ENCODE measurements at regions not wholly inside any gene's neighbourhood (a gene's known extent, or its start where the extent isn't known, plus 50 kb on each side); places are given as distances from the start of the nearest gene placed in this dataset.

- no peak for ATAC-seq
- 91% methylated on average over 7 of the region's 7 CpGs for WGBS (ENCODE audit: missing lambda C conversion rate)
- FAIRE-seq: no peak
- H3K27ac ChIP-seq: no peak overlapping the region
- H3K9me3 ChIP-seq: no peaks in the 10 kb centered on the region
- H3K4me3 ChIP-seq: no peak overlapping the region
- no peak for DNase-seq (ENCODE audit: low read depth in 1 of 2, low spot score in 1 of 2)
- H3K4me1 ChIP-seq: no peaks in the 10 kb centered on the region
- ChIA-PET POLR2A (no interaction called here), CTCF (interaction anchor here (0.9 to 1.8 kb wide), 3 partner anchors 13 to 209 kb away, joined by 3 to 5 read pairs (median 4); no protein-coding TSS in a partner anchor)
- no peak overlapping the region for H3K4me2 ChIP-seq
- TF ChIP-seq RAD21 (conservative IDR thresholded peaks at IDR 0.05 in 1 of 2, IDR thresholded peaks at IDR 0.05 in 1 of 2): no peak
- no peak for TF ChIP-seq HEYL (CRISPR knock-in tag; IDR thresholded peaks at IDR 0.05)
- no peak for TF ChIP-seq ZC3H11A (IDR thresholded peaks at IDR 0.05)
- no peak for TF ChIP-seq TFCP2L1 (CRISPR knock-in tag; IDR thresholded peaks at IDR 0.05)
- no peak for TF ChIP-seq ZFP36 (IDR thresholded peaks at IDR 0.05; ENCODE audit: borderline replicate concordance, partially characterized antibody)
- TF ChIP-seq ESRRA (IDR thresholded peaks at IDR 0.05; ENCODE audit: borderline replicate concordance, low read length): no peak
- no peak for TF ChIP-seq HOXB5 (CRISPR knock-in tag; IDR thresholded peaks at IDR 0.05)
- no peak for TF ChIP-seq CBX8 (IDR thresholded peaks at IDR 0.05)
- no peak for TF ChIP-seq FOXS1 (CRISPR knock-in tag; IDR thresholded peaks at IDR 0.05)
- no peak for TF ChIP-seq EP300 (IDR thresholded peaks at IDR 0.05)
Measured at GRCh38 chr9:110109333-110110092, 98.4 kb downstream of the C9orf152 start.

- CTCF ChIA-PET: interaction anchor here (0.7 to 1.8 kb wide), 3 partner anchors 12 to 33 kb away, joined by 3 to 4 read pairs (median 3); no protein-coding TSS in a partner anchor
Measured at GRCh38 chr9:110110154-110110553, 97.8 kb downstream of the C9orf152 start.

More at GRCh38 chr9:110110154-110110553, 97.8 kb downstream of the C9orf152 start:
- Histone ChIP-seq H3K4me1 (peaks cover 4% of the 10 kb centered on the region), H3K9me3 (no peaks in the 10 kb centered on the region), H3K4me3 (no peak overlapping the region), H3K4me2 (no peak overlapping the region), H3K27ac (no peak overlapping the region)
- 79% methylated on average over 2 of the region's 2 CpGs for WGBS (ENCODE audit: missing lambda C conversion rate)
- POLR2A ChIA-PET: no interaction called here
- ATAC-seq (no peak), FAIRE-seq (no peak), DNase-seq (ENCODE audit: low read depth in 1 of 2, low spot score in 1 of 2) (no peak)
- TF ChIP-seq REST (IDR thresholded peaks at IDR 0.05) (no peak), HOXB13 (CRISPR knock-in tag; IDR thresholded peaks at IDR 0.05; ENCODE audit: low read depth) (no peak), GATA3 (IDR thresholded peaks at IDR 0.05; ENCODE audit: borderline replicate concordance) (no peak), BHLHE40 (IDR thresholded peaks at IDR 0.05; ENCODE audit: low read depth, low read length) (no peak), ELK1 (IDR thresholded peaks at IDR 0.05; ENCODE audit: low read depth, low read length) (no peak), HDAC2 (IDR thresholded peaks at IDR 0.05) (no peak)

Data from A549 (cell line).